ENCODE measurements at regions not wholly inside any gene's neighbourhood (a gene's known extent, or its start where the extent isn't known, plus 50 kb on each side); places are given as distances from the start of the nearest gene placed in this dataset.

DNA sequence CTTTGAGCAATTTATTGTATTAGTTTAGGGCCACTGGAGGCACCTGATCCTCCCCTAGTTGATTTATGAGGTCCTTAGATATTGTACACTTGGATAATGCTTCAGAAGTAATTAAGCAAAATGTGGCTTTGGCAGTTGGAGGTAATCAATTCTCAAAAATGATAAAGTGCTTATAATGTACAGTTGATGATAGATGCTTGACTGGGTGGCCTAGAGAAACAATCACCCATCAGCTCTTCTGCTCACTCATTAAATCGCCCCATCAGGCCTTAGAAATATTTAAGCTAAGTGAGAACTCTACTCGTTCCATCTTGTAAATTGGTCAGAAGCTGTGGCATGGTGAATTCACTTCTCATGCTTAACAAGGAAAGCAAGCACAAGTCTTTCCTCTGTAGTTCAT is 349.9 kb downstream of the SAMD5 start:
- DNase-seq (ENCODE audit: low read depth) = no peak

DNA sequence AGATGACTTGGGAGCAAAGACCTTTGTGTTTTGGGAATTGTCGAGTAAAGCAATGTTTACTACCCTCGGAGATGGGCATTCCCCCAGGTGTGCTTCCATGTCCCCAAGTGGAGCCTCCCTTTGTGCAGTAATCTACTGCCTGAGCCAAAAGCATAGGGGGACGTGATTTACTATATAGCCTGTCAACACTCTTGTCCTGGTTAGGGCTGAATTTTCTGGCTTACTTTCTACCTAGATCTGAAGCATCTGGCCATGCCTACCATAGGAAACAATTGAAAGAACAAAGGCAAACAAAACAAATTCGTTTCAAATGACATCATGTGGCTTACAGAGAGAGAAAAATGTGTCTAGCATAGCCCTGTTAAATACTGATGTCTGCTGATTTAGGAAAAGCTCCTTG is 350.6 kb downstream of the SAMD5 start:
- no peak for DNase-seq (ENCODE audit: low read depth)

DNA sequence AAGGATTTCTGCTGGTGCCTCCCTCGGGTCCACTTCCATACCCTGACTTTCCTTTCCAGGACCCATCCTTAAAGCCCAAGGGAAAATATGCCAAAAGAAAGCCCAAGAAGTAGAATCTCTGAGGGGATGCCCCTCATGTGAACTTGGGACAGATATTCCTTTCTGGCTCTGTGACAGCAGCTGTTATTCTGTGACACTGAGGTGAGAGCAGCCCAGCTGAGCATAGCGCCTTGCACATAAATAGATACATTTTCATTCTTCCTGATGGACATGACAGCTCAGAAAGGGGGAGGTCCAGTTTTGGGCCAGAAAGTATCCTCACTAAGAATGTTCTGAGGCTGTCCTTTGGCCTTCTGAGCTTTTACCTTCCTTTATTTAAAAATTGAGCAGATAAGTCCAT is 353.2 kb downstream of the SAMD5 start:
- no peak for DNase-seq (ENCODE audit: low read depth)

DNA sequence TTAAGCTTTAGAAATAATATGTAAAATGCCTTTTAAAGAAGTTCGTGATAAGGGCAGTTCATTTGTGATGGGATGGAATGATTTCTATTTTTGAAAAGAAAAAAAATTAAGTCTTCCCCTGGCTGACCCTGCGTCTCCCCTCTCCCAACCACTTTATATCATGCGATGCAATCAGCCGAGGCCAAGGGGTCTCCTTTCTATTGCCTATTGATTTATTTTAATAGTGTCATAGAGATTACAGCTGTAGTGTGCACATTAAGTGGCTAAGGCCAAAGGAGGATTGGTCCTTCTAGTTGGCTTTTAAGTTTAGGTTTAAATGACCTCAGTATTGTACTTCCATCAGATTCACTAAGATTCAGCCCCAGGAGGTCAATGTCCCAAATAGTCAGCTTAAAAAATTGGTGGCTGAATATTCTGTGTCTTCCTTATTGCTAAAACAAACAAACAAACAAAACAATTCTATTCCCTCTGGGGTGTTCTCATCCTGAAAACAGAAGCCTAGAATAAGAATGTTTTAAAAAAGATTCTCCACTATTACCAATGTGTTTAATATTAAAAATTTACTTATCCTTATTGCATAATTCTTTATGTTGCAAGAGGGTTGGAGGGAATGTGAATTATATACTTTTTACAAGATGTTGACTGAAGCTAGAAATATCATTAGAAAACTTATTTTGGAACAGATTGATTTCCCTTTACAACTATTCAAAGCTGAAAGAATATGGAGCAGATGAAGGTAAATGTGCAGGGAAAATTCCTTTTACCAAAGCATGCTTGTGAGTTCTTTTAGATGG is 359.1 kb downstream of the SAMD5 start:
- DNase-seq (ENCODE audit: low read depth) = peak; percentile 17

DNA sequence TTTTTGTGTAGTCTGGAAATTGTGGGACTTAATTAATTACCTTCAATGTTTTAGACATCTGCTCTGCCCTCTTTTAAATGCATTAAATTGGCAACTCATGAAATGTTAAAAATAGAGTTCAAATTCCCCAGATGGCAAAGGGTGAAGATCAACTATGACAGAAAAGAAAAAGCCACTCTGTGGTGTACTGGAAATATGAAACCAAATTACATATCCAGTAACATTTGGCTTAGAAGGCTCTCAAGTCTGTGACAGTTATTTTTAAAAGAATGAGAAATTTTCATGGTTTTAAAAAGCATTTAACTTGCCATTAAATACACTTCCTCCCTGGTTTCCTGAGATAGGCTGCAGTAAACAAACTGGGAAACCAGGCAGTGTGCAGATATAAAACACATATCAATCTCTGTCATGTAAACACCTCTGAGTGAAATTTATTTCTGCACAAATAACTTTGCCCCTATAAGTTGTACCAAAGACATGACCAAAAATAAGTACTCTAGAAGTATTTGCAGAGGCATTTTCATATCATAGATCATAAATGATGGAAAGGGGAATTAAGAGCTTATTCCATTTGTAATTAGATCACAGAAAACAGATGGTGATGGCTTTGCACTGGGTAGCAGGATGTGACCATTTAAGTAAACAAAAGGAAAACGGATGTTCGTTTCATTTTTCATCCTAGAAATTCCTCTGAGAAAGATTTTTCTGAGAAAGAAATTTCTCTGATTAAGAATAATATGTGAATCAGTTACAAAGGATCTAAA is 360.1 kb downstream of the SAMD5 start:
- peak; percentile 12 for DNase-seq (ENCODE audit: low read depth)

DNA sequence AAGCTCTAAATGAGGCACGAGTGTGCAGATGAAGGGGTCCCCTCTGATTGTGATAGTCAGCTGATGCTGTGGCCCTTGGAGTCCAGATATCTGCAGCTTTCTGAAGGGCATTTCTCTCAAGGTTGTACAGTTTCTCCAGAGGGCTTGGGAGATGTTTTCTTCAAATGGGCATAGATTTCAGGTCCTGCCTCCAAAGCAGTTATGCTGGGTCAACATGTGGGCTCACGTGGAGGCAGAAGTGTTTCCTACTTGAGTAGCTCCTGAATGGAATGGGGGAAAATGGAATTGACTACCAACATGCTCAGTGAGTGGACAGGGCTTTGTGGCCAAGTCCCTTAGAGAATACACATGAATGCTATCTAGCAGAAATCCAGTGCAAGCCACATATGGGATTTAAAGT is 360.7 kb downstream of the SAMD5 start:
- no peak for DNase-seq (ENCODE audit: low read depth)

DNA sequence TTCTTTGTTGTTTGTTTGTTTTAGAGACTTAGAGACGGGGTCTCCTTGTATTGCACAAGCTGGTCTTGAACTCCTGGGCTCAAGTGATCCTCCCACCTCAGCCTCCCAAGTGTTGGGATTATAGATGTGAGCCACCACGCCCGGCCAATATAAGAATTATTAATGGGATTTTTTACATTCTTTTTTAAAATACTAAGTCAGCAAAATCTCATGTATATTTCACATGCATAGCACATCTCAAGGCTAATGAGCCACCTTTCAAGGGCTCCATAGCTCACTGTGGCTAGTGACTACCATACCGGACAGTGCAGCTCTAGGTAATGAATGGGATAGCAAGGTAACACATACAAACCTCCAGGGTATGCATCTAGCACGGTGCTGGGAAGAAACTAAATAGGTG is 361.4 kb downstream of the SAMD5 start:
- DNase-seq (ENCODE audit: low read depth) = no peak

DNA sequence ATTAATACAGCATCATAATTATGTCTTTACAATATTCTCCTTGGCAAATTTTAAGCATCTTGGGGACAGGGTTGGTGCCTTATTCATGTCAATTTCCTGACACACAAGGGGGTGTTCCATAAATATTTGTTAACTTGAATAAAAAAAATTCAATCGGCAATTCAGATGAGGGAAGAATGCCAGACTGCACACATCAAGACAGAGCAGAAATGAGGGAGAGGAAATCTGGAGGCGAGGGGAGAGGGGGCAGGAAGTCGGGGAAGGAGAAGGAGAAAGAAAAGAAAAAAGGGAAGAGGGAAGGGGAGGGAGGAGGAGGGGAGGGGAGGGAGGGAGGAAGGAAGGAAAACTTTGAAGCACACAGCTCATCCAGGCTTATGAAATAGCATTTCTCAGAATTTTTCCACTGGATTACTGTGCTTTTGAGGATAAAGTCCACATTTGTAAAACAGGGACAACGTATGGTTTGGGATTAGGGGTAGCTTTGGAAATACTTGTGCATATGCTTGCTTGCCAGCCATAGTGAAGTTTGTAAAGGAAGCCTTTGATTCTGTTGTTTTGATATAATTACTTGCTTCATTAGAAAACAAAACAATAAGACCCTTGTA is 362.1 kb downstream of the SAMD5 start:
- DNase-seq (ENCODE audit: low read depth) = no peak

DNA sequence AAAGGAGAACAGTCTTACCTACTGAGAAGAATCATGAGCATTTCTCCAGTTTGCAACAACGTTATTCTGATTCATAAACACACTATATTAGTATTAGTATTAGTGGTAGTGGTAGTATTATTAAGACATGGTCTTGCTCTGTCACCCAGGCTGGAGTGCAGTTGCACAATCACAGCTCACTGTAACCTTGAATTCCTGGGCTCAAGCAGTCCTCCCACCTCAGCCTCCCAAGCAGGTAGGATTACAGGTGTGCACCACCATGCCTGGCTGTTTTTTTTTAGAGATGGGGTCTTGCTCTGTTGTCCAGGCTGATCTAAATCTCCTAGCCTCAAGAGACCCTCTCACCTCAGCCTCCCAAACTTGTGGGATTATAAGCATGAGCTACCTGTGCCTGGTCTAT is 363.5 kb downstream of the SAMD5 start:
- no peak for DNase-seq (ENCODE audit: low read depth)

DNA sequence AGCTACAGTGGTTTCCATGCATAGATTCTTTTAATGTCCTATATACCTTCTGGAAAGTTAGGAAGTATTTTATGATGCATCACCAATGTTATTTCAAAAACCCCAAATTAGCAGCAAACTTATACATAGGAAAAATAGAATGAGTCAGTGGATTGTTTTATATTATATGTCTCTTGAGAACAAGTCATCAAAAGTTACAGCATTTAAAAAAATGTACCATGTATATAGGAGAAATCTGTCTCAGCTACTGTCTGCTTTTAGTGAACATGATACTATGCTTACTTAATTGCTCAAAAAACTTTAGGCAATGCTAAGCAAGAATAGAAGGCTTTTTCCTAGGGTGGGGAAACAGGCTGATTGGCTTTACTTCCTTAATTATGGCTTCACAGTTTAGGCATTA is 365.3 kb downstream of the SAMD5 start:
- peak; percentile 19 for DNase-seq (ENCODE audit: low read depth)

DNA sequence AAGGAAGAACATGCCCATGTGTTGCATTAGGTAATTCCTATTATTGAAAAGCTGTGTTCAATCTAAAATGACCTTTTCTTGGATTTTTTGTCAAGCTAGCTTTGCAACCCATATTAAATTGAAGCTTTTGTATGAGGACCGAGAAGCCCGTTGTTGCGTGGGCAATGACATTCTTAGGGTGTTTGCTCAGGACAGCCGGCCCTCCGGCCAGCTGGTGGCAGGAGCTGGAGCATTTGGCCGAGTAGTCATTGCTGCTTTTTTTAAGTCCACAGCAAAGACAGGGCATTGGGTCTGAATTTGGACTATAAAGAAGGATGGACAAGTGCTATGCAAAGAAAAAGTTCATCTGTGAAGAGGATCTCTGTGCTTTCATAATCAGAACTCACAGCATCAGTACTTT is 365.8 kb downstream of the SAMD5 start:
- no peak for DNase-seq (ENCODE audit: low read depth)

DNA sequence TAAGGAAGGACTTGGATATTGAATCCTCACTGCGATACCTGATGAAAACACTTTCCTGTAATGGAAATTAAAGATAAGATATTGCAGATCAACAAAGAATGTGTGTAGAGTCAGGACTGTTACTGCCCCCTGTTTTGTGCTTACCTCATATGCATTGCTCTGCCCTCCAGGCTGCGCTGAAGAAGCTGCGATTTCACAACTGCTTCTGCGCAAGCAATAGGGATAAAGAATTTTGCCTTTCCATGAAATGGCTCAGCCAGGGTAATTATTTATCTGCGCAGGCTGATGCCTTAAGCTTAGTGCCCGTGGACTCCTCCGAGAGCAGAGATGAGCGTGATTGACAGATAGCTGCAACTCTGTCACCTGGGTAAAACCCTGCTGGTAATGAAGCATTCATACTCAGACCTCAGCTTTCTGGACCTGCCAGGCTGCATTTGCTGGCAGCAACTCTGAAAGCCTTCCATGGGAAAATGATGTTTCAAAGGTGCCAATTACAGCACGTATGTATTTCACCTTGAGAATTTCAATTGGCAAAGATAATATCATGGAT is 370.6 kb downstream of the SAMD5 start:
- DNase-seq (ENCODE audit: low read depth) = no peak

DNA sequence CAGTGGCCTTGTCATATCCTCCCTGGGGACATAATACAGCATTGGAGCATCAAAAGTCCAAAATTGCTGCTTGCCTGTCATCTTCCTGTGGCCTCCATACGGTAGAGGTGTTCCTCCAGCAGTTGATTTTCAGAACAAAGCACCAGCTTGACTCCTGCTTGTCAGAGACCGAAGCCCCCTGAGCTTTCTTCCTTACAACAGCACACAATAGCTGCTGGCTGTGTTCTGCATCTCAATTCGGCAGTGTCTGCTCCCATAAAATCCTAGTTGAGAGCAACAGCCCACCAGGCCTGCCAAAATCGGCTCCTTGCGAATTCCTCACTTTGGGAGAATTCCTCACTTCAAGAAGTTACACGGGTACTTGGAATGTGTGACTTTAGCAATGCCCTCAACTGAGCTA is 372.9 kb downstream of the SAMD5 start:
- DNase-seq (ENCODE audit: low read depth) = no peak

DNA sequence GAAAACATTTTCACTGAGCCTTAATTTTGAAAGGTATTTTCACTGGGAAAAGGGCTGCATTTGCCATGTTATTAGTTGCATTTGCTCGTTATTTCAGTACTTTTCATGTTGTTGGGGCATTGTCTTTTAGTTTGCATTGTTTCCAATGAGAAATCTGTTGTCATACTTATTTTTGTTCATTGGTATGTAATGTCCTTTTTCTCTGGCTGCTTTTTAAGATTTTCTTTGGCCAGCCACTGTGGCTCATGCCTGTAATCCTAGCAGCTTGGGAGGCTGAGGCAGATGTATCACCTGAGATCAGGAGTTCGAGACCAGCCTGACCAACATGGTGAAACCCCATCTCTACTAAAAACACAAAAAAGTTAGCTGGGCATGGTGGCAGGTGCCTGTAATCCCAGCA is 379.9 kb downstream of the SAMD5 start:
- DNase-seq (ENCODE audit: low read depth) = no peak

DNA sequence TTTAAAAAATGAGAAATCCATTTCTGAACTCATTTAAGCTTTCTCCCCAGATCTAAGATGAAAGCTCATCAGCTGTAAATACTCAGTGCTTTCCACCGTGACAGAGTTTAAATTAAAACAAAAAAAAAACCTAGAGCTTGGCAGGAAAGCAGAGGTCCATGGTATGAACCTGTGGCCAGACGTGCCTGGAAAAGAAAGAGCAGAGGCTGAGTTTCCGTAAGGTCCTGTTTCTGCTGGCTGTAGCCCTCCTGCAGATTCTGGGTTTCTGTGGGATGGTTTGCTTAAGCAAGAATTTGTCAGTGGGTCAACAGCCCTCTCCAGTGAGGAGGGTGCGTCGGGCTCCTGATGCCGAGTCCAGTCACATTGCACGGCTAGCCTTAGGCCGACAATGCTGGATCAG is 383.2 kb downstream of the SAMD5 start:
- no peak for DNase-seq (ENCODE audit: low read depth)

DNA sequence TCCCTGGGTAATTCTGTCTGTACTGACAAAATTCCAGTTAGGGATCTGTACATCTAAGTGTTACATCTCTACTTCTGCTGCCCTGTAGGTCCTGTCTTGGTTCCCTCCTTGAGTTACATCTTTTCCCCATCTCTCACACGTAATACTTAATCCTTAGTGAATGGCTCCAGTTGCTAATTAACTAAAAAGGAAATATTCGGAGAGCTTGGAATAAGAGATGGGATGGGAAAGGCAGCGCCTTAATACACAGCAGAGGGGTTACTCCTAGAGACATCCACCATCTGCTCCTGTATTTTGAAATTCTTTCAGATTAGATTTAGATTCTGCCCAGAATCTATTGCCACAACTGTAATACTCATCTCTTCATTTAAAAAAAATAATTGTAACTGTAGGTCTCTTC is 384.0 kb downstream of the SAMD5 start:
- no peak for DNase-seq (ENCODE audit: low read depth)

DNA sequence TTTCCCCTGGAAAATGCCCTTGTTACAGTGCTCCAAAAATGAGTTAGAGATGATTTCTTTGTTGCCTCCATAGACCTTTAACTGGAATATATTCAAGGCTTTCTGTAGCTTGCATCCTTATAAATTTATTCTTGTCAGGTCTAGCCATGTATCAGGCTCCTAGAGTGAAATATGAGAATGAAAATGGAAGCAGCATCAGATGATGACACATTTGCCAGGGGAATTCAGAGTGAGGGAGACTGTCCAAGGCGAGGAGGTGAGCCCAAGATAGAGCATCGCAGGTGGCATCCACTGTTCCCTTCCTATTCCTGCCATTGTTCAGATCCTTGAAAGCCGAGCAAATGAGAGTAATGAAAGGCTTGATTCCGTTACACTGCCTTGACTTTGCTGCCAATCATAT is 386.8 kb downstream of the SAMD5 start:
- no peak for DNase-seq (ENCODE audit: low read depth)

DNA sequence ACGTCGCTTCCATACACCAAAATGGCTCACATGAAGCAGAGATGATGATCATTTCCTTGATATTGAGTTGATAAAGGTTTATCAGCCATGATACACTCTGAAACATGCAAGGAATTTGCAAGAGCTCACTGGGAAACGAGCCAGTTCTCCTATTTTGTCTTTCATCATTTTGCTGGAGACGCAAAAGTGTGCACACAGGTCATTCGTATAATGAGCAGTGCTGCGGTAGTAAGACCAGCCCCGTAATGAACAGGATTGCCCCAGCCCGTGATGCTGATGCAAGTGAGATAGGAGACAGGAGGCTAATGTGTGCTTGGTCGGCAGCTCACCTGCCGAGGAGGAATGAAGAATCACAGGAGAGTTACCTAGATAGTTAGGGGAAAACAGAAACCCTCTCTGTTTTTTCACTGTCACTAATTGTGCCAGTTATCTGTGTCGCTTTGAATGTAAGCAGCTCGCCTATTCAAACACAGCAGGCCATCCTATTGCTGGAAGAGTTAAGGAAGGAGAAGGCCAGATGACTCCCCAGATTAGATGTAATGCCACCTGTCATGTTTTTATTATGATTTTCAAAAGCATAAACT is 391.8 kb downstream of the SAMD5 start:
- DNase-seq (ENCODE audit: low read depth) = peak; percentile 50

DNA sequence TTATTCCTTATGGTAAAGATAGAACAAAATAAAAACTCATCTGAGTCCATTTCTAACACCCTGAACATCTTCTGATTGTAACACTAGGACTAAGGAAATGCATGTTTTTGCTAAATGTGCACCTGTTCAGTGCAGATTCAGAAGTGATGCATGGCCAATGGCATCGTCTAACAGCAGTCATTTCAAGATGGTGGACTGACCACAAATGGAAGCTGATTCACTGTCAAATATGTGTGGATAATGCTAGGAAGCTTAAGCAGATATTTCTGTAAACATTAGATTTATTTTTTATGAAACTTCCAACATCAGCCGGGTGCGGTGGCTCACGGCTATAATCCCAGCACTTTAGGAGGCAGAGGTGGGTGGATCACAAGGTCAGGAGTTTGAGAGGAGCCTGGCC is 394.8 kb downstream of the SAMD5 start:
- peak; percentile 24 for DNase-seq (ENCODE audit: low read depth)

DNA sequence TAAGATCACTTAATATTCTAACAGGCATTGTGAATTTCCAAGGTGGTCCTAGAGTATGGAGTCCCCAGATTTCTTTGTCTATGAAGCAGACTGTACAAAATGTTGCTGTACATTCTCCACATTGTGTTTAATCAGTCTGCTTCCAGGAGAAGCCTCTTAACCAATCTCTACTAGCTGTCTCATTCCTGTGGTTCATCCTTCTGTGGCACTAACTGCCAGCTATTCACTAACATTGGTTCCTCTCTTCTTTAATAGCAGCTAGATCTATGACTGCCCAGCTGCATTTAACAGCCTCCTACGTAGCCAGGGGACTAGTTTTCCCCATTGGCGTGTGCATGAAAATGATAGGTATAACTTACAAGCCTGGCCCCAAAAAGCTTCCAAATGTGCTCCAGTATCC is 395.4 kb downstream of the SAMD5 start:
- DNase-seq (ENCODE audit: low read depth) = peak; percentile 25

DNA sequence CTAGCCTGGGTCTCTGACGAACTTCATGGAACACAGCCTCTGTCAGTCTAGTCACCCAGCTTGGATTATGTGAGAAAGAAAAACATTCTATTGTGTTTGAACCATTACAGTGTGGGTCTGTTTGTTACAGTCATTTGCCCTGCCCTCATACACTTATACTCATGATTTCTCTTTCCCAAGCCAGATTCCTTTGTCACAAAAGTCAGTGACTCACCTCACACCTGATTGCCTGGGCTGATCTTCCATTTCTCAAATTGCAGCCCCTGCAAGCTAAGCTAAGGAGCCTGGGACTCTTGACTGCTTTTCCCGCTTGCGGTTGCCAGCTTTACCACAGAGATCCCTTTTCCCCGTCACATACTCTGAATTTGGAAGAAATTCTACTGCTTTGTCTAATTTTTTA is 395.9 kb downstream of the SAMD5 start:
- no peak for DNase-seq (ENCODE audit: low read depth)

DNA sequence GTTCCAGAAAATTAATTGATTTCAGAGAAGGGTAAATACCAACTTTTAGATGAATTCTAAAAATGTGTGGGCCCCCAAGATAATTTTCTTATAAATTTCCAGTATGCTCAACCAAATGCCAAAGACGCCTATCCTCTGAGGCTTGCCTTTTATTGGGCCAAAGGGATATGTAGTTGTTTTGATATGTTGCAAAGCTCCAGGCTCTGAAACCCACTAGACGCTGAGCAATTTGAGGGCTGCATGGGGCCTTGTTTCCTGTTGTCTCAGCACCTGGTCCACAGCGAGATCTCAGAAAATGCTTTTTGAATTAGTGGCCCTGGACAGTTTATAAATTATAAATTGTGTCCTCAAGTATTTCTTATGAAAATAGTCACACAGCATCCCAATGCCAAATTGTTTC is 397.2 kb downstream of the SAMD5 start:
- DNase-seq (ENCODE audit: low read depth) = peak; percentile 72

DNA sequence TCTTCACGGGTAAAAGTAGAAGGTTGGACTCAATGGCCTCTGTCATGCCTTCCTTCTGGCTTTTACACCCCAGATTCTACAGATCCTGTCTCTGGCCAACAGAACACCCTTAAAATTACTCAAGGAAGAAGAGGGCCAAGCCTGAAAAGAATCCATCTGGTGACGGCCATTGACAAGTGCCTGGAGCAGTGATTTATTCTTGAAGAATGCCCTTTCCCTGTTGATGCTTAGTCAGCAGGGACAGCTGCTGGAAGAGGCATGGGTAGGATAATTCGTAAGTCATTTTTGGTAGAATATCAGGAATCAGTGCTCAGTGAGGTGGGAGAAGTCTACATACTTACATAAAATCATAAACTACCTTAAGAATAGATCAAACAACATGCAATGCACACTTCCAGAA is 397.9 kb downstream of the SAMD5 start:
- peak; percentile 63 for DNase-seq (ENCODE audit: low read depth)
